GM12864 (cell line): ENCODE measurements at regions not wholly inside any gene's neighbourhood (a gene's known extent, or its start where the extent isn't known, plus 50 kb on each side); places are given as distances from the start of the nearest gene placed in this dataset.

Experiments
- DNase-seq: peaks from one replicate; pipeline ENCODE4 v3.0.0-alpha.2; 2011; ENCODE audit warnings: low read depth
- H3K4me3 ChIP-seq: 2 replicates; pipeline ENCODE4 v1.5.1; 2011; ENCODE audit warnings: mild to moderate bottlenecking, low read depth, low read length, control low read depth
- TF ChIP-seq, protein P1 (sequence below): IDR thresholded peaks from 2 replicates; pipeline ENCODE4 v1.5.1; 2011; ENCODE audit warnings: low read depth, mild to moderate bottlenecking, moderate library complexity, low read length, control low read depth, inconsistent platforms; ENCODE audit errors: missing control alignments

DNA sequence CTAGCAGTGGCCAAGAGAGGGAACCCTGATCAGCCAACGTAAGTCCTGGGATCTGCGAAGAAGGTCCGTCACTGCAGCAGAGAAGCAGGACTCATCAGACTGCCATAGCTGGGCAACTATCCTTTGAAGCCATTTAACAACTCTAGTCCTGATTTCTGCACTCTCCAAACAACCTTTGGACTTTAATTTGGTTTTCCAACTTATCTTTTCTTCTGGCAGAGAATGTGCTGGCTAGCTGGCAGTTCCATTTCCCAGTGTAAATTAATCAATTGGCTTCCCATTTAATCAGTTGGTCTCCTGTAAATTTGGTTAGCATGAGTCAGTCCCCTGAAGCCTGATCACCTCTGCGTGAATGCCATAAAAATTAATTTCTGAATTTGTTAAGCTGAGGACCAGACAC, 153.7 kb upstream of the GPR101 start:
- no peak for DNase-seq
- TF ChIP-seq, protein P1, sequence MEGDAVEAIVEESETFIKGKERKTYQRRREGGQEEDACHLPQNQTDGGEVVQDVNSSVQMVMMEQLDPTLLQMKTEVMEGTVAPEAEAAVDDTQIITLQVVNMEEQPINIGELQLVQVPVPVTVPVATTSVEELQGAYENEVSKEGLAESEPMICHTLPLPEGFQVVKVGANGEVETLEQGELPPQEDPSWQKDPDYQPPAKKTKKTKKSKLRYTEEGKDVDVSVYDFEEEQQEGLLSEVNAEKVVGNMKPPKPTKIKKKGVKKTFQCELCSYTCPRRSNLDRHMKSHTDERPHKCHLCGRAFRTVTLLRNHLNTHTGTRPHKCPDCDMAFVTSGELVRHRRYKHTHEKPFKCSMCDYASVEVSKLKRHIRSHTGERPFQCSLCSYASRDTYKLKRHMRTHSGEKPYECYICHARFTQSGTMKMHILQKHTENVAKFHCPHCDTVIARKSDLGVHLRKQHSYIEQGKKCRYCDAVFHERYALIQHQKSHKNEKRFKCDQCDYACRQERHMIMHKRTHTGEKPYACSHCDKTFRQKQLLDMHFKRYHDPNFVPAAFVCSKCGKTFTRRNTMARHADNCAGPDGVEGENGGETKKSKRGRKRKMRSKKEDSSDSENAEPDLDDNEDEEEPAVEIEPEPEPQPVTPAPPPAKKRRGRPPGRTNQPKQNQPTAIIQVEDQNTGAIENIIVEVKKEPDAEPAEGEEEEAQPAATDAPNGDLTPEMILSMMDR, result no peak
- no peak overlapping the region for H3K4me3 ChIP-seq

DNA sequence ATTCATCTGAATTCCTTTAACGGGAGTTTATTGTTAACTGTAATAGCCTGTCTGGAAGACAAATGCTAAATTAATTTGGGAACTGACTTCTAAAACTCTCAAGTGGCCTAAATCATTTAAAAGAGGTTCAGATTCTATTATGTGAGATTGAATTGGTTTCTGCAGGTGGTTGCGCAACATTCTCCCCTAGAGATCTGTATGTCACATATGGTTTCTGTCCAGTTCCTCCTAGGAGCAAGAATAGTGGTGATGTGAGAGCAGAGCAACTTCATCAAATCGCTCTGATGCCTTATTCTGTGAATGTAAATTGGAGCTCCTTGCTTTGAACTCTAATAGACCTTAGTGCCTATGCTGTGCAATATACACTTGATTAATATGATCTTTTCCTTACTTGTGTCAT, 144.6 kb upstream of the GPR101 start:
- TF ChIP-seq, protein P1, result no peak
- no peak for DNase-seq
- no peak overlapping the region for H3K4me3 ChIP-seq

DNA sequence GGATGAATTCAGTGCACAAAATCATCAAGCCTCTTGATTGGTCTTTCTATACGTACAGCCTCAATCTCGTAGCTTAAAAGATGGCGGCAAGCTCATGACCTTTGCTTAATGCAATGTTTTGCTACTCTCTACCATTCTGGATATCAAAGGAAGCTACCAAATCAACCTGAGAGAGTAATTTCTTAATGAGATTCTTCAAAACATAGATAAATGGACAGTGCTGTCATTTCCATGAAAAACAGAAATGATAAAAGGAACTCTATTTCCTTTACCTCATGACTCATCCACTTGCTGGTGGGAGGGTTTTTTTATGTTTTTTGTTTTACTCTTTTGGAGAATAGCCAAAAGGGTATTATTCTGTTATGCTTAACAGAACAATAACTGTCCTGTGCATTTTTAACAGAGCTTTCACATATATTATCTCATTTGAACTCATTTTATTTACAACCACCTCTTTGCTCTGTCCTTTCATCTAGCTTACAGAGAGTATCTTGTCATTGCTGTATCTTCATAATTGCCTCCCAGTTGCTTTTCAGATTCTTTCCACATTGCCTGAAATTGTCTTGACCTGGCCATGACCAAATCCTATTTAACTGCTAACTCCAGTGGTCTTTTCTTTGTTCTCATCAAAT, 138.6 kb upstream of the GPR101 start:
- no peak overlapping the region for H3K4me3 ChIP-seq
- DNase-seq, result no peak
- TF ChIP-seq, protein P1, result no peak

DNA sequence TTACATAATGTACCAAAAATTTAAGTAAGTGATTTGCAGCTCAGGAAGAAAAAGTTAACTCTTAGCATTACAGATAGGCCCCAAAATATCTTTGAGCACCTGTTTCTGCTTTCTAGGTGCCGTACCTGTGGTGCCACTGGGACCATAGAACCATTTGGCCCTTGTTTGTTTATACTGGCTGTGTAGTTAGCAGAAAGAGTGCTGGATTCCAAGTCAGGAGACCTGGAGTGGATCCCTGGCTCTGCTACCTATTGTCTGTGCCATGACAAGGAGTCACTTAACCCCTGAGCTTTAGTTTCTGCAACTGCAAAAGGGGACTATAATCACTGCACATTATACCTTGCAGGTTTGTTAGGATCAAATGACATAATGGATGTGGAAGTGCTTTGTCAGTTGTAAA, 137.8 kb upstream of the GPR101 start:
- no peak for DNase-seq
- no peak overlapping the region for H3K4me3 ChIP-seq
- TF ChIP-seq, protein P1, result no peak

DNA sequence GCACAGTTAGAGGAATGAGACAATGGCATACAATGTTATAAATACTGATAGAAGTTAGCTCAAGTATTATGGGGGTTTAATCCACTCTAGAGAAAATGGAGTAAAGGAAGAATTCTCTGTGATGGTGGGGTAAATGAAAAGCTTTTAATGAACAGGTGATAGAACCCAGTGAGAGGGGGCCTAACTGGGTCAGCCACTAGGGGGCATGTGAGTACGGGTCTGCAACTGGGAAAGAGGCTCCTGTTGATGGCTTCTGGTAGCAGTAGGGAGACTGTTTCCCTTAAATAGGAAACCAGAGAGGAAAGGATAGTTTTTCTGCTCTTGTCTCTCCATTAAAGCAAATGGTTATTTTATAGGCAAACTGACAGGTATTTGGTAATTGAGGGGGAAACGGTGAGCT, 132.8 kb upstream of the GPR101 start:
- H3K4me3 ChIP-seq, result no peak overlapping the region
- TF ChIP-seq, protein P1, result peak; percentile 45
- no peak for DNase-seq

DNA sequence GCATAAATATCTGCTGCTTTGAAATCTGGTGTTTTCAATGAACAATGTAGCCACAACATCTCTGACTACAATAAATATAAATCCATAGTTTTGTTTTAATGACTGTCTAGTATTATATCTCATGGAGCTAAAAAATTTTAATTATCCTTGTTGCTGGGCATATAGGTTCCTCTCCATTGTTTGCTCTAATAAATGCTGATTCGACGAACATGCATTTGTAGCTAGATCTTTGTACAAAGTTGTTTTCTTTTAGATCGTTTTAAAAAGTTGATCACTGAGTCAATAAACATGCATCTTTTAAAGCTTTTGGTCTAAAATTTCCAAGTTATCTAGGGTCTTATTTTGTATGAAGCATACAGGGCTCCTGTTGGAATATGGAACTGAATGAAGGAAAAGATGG, 130.5 kb upstream of the GPR101 start:
- no peak overlapping the region for H3K4me3 ChIP-seq
- TF ChIP-seq, protein P1, result no peak
- DNase-seq, result no peak

DNA sequence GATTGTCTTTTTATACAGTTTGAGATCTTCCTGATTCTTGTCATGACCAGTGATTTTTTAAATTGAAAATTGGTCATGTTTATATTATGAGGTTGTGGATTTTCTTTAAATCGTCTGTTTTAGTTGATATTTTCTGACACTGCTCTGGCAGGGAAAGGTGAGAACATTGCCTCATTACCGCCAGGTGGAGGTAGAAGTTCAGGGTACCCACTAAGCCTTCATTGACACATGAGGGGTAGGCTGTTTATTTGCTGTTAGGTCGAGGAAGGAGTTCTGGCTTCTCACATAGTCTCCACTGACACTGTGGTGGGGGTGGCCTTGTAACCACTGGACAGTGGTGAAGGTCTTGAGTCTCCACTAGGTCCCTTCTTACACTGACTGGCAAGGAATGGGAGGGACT, 117.6 kb upstream of the GPR101 start:
- H3K4me3 ChIP-seq, result no peak overlapping the region
- no peak for DNase-seq
- TF ChIP-seq, protein P1, result no peak
